Ovary (tissue), 7 donors: ENCODE measurements at regions not wholly inside any gene's neighbourhood (a gene's known extent, or its start where the extent isn't known, plus 50 kb on each side); places are given as distances from the start of the nearest gene placed in this dataset.

Experiments used
- DNase-seq, 5 donors: peaks; one replicate each; pipeline ENCODE4 v3.0.0-alpha.2; 2019 to 2020
- H3K27ac ChIP-seq, 2 donors: fragments of 200-600 bp; one replicate each; pipeline versions ENCODE4 v1.5.1 to v1.8.0; 2019 to 2022
- H3K27me3 ChIP-seq: fragments of 200-600 bp; one replicate; pipeline ENCODE4 v1.8.0; 2022
- H3K36me3 ChIP-seq: fragments of 200-600 bp; sonication (generic); one replicate; pipeline ENCODE4 v1.5.1; 2019
- H3K4me1 ChIP-seq: one replicate; pipeline ENCODE4 v1.8.1; 2013; ENCODE audit warnings: mild to moderate bottlenecking, moderate library complexity; ENCODE audit not compliant: insufficient read depth
- H3K4me3 ChIP-seq: fragments of 200-600 bp; sonication (generic); one replicate; pipeline ENCODE4 v1.5.1; 2017
- H3K9me3 ChIP-seq, 2 donors: fragments of 200-600 bp in 1 of 2; sonication (generic) in 1 of 2; one replicate each; pipeline versions ENCODE4 v1.5.1 to v1.8.1; 2013 to 2019; ENCODE audit warnings: mild to moderate bottlenecking in 1 of 2, moderate library complexity in 1 of 2
- CTCF ChIP-seq, 3 donors: fragments of 450-650 bp in 2 of 3; fragments of 200-600 bp in 1 of 3; IDR thresholded peaks; one replicate each; pipeline versions ENCODE4 v1.5.1 to v1.8.0; 2016 to 2022; ENCODE audit warnings: antibody characterized with exemption in 3 of 3, mild to moderate bottlenecking in 1 of 3
- EP300 ChIP-seq: sonication (generic); formaldehyde crosslinking; IDR thresholded peaks from one replicate; pipeline ENCODE4 v1.6.1; 2017; ENCODE audit warnings: antibody characterized with exemption
- POLR2A ChIP-seq: fragments of 450-650 bp; IDR thresholded peaks from one replicate; pipeline ENCODE4 v1.6.1; 2017; ENCODE audit warnings: antibody characterized with exemption, mild to moderate bottlenecking, moderate library complexity
- WGBS, 3 donors: extraction: QIAGEN DNeasy Blood & Tissue Kit in 1 of 3; methylation state at CpG; one replicate each; pipeline versions ENCODE4 v1.1.5 to v1.1.7; 2013 to 2017; 5-methylcytosine and 5-hydroxymethylcytosine counted together
- intact Hi-C, 4 donors: fragments of 100-400 bp; cut with DNase I; formaldehyde crosslinking; loops; one replicate each; pipeline versions ENCODE4 v1.11.0 to v1.15.1; 2022 to 2023
- donor health status: DM: no; HTN: no; CAD: no; lungs with moderate emphysema.
- donor health status: DM: no; HTN: no; CAD: no.
- donor health status: Bipolar disorder and iron deficiency.
- donor health status: DM: no; HTN: no; CAD: no.
- donor health status: DM: yes; HTN: yes; CAD: no.

- 61 to 65% (median 64%) methylated on average over 3 of the region's 3 CpGs for WGBS, 3 donors
- Histone ChIP-seq H3K4me1 (no peaks in the 10 kb centered on the region), H3K9me3 (no peaks in the 10 kb centered on the region), H3K4me3 (no peak overlapping the region), H3K27ac (no peak overlapping the region), H3K27me3 (no peaks in the 10 kb centered on the region), H3K36me3 (no peaks in the 10 kb centered on the region)
- no peak for DNase-seq
- intact Hi-C loops = no loop called here
- no peak for TF ChIP-seq EP300
- no peak for TF ChIP-seq CTCF (IDR thresholded peaks at IDR 0.05)
- TF ChIP-seq POLR2A = no peak
Measured at GRCh38 chr9:12958708-12959107, 183.9 kb downstream of the LURAP1L start.

- H3K4me3 ChIP-seq = no peak overlapping the region
- DNase-seq = no peak
- no peaks in the 10 kb centered on the region for H3K27me3 ChIP-seq
- no peaks in the 10 kb centered on the region for H3K9me3 ChIP-seq
- no peaks in the 10 kb centered on the region for H3K4me1 ChIP-seq
- H3K36me3 ChIP-seq = no peaks in the 10 kb centered on the region
- H3K27ac ChIP-seq = no peak overlapping the region
- WGBS, 3 donors = 24 to 38% (median 29%) methylated on average over 2 of the region's 2 CpGs
- intact Hi-C loops = no loop called here
- TF ChIP-seq EP300 (no peak), CTCF (IDR thresholded peaks at IDR 0.05) (no peak), POLR2A (no peak)
Measured at GRCh38 chr9:12961276-12961809, 186.5 kb downstream of the LURAP1L start.

GRCh38 chr9:12963537-12963936, 188.7 kb downstream of the LURAP1L start:
- no peak for DNase-seq
- H3K36me3 ChIP-seq = no peaks in the 10 kb centered on the region
- intact Hi-C loops = no loop called here
- no peaks in the 10 kb centered on the region for H3K4me1 ChIP-seq
- no peaks in the 10 kb centered on the region for H3K27me3 ChIP-seq
- no peak overlapping the region for H3K4me3 ChIP-seq
- TF ChIP-seq EP300 = no peak
- TF ChIP-seq CTCF (IDR thresholded peaks at IDR 0.05) = no peak
- no peak for TF ChIP-seq POLR2A
- H3K9me3 ChIP-seq = no peaks in the 10 kb centered on the region
- no peak overlapping the region for H3K27ac ChIP-seq

- 81 to 88% (median 86%) methylated on average over 2 of the region's 2 CpGs for WGBS, 3 donors
- intact Hi-C loops = no loop called here
- no peak overlapping the region for H3K4me3 ChIP-seq
- no peaks in the 10 kb centered on the region for H3K27me3 ChIP-seq
- no peaks in the 10 kb centered on the region for H3K4me1 ChIP-seq
- no peaks in the 10 kb centered on the region for H3K36me3 ChIP-seq
- TF ChIP-seq POLR2A (no peak), EP300 (no peak), CTCF (IDR thresholded peaks at IDR 0.05) (no peak)
- DNase-seq = no peak
- no peaks in the 10 kb centered on the region for H3K9me3 ChIP-seq
- H3K27ac ChIP-seq = no peak overlapping the region
Measured at GRCh38 chr9:12964271-12964670, 189.5 kb downstream of the LURAP1L start.
